ENCODE measurements at regions not wholly inside any gene's neighbourhood (a gene's known extent, or its start where the extent isn't known, plus 50 kb on each side); places are given as distances from the start of the nearest gene placed in this dataset.

DNA sequence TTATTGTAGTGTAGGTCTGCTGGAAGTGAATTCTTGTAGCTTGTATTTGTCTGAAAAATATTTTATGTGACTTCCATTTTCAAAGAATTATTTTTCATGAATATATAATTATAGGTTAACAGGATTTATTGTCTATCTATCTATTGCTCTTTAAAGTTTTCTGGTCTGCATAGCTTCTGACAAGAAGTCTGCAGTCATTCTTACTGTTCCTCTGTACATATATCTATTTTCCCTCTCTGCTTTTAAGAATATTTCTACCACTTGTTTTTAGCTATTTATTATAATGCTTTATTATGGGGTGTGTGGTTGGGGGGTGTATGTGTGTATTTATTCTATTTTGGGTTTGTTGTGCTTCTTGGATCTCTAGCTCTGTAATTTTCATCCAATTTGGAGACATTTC lies 77.4 kb downstream of the ETS2 start:
- Histone ChIP-seq H3K9me2 (replicated peaks; ENCODE audit: insufficient read depth, low read length) (no peaks in the 10 kb centered on the region), H3K27me3 (replicated peaks; ENCODE audit: insufficient read depth, low read length) (no peaks in the 10 kb centered on the region), H4K20me1 (ENCODE audit: insufficient read depth, low read length) (no peaks in the 10 kb centered on the region), H3K9ac (ENCODE audit: low read length) (no peak overlapping the region), H3K4me1 (ENCODE audit: low read length) (no peaks in the 10 kb centered on the region), H3K9me3 (replicated peaks; ENCODE audit: insufficient read depth, low read length) (no peaks in the 10 kb centered on the region), H3K27ac (ENCODE audit: low read length) (no peak overlapping the region), H3K4me3 (ENCODE audit: low read length) (no peak overlapping the region), H3F3A (ENCODE audit: insufficient read depth, low read length) (no peaks in the 10 kb centered on the region), H2AFZ (ENCODE audit: low read length) (no peak overlapping the region), H3K4me2 (ENCODE audit: low read depth, low read length) (no peak overlapping the region), H3K36me3 (replicated peaks; ENCODE audit: insufficient read depth, low read length) (no peaks in the 10 kb centered on the region), H3K79me2 (ENCODE audit: low read length) (no peaks in the 10 kb centered on the region)
- no peak for DNase-seq
- no peak for TF ChIP-seq EZH2 (optimal IDR thresholded peaks at IDR 0.05; ENCODE audit: low read depth, low read length)
- no peak for TF ChIP-seq EZH2phosphoT487 (IDR thresholded peaks at IDR 0.05; ENCODE audit: low read length)
- no peak for TF ChIP-seq CTCF (IDR thresholded peaks at IDR 0.05; ENCODE audit: low read length)

- Histone ChIP-seq H3K4me1 (ENCODE audit: low read length) (no peaks in the 10 kb centered on the region), H3K27ac (ENCODE audit: low read length) (no peak overlapping the region), H3F3A (ENCODE audit: insufficient read depth, low read length) (no peaks in the 10 kb centered on the region), H3K36me3 (replicated peaks; ENCODE audit: insufficient read depth, low read length) (no peaks in the 10 kb centered on the region), H3K9me2 (replicated peaks; ENCODE audit: insufficient read depth, low read length) (no peaks in the 10 kb centered on the region), H2AFZ (ENCODE audit: low read length) (no peak overlapping the region), H3K4me3 (ENCODE audit: low read length) (no peak overlapping the region), H3K79me2 (ENCODE audit: low read length) (no peaks in the 10 kb centered on the region), H4K20me1 (ENCODE audit: insufficient read depth, low read length) (no peaks in the 10 kb centered on the region), H3K9ac (ENCODE audit: low read length) (no peak overlapping the region), H3K9me3 (replicated peaks; ENCODE audit: insufficient read depth, low read length) (no peaks in the 10 kb centered on the region), H3K27me3 (replicated peaks; ENCODE audit: insufficient read depth, low read length) (no peaks in the 10 kb centered on the region), H3K4me2 (ENCODE audit: low read depth, low read length) (no peak overlapping the region)
- TF ChIP-seq EZH2 (optimal IDR thresholded peaks at IDR 0.05; ENCODE audit: low read depth, low read length) (no peak), EZH2phosphoT487 (IDR thresholded peaks at IDR 0.05; ENCODE audit: low read length) (no peak), CTCF (IDR thresholded peaks at IDR 0.05; ENCODE audit: low read length) (no peak)
- no peak for DNase-seq
Observed at GRCh38 chr21:38881131-38881530, 75.4 kb downstream of the ETS2 start.

DNA sequence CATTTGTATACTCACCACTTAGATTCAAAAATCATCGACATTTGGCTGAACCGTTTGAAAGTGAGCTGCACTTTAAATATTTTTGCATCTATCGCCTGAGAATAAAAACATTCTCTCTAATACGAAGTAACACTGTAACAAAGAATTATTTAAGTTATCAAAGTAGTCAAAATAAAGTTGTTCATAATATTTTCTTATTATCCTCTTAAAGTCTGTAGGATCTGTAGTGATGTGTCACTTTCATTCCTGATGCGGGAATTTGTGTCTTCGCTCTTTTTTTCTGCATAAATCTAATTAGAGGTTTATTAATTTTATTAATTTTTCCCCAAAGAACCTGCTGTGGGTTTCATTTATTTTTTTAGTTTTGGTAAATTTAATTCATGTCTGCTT lies 74.8 kb downstream of the ETS2 start:
- no peaks in the 10 kb centered on the region for H3K9me2 ChIP-seq (replicated peaks; ENCODE audit: insufficient read depth, low read length)
- no peaks in the 10 kb centered on the region for H3F3A ChIP-seq (ENCODE audit: insufficient read depth, low read length)
- H3K36me3 ChIP-seq (replicated peaks; ENCODE audit: insufficient read depth, low read length): no peaks in the 10 kb centered on the region
- no peaks in the 10 kb centered on the region for H3K27me3 ChIP-seq (replicated peaks; ENCODE audit: insufficient read depth, low read length)
- H3K9ac ChIP-seq (ENCODE audit: low read length): no peak overlapping the region
- H3K9me3 ChIP-seq (replicated peaks; ENCODE audit: insufficient read depth, low read length): no peaks in the 10 kb centered on the region
- H3K27ac ChIP-seq (ENCODE audit: low read length): no peak overlapping the region
- no peaks in the 10 kb centered on the region for H3K79me2 ChIP-seq (ENCODE audit: low read length)
- H3K4me2 ChIP-seq (ENCODE audit: low read depth, low read length): no peak overlapping the region
- no peak overlapping the region for H2AFZ ChIP-seq (ENCODE audit: low read length)
- DNase-seq: no peak
- no peak for TF ChIP-seq EZH2 (optimal IDR thresholded peaks at IDR 0.05; ENCODE audit: low read depth, low read length)
- no peak for TF ChIP-seq CTCF (IDR thresholded peaks at IDR 0.05; ENCODE audit: low read length)
- no peak for TF ChIP-seq EZH2phosphoT487 (IDR thresholded peaks at IDR 0.05; ENCODE audit: low read length)
- H3K4me1 ChIP-seq (ENCODE audit: low read length): no peaks in the 10 kb centered on the region
- H3K4me3 ChIP-seq (ENCODE audit: low read length): no peak overlapping the region
- no peaks in the 10 kb centered on the region for H4K20me1 ChIP-seq (ENCODE audit: insufficient read depth, low read length)

Measured in MM.1S (cell line).